ENCODE measurements at regions not wholly inside any gene's neighbourhood (a gene's known extent, or its start where the extent isn't known, plus 50 kb on each side); places are given as distances from the start of the nearest gene placed in this dataset.

DNA sequence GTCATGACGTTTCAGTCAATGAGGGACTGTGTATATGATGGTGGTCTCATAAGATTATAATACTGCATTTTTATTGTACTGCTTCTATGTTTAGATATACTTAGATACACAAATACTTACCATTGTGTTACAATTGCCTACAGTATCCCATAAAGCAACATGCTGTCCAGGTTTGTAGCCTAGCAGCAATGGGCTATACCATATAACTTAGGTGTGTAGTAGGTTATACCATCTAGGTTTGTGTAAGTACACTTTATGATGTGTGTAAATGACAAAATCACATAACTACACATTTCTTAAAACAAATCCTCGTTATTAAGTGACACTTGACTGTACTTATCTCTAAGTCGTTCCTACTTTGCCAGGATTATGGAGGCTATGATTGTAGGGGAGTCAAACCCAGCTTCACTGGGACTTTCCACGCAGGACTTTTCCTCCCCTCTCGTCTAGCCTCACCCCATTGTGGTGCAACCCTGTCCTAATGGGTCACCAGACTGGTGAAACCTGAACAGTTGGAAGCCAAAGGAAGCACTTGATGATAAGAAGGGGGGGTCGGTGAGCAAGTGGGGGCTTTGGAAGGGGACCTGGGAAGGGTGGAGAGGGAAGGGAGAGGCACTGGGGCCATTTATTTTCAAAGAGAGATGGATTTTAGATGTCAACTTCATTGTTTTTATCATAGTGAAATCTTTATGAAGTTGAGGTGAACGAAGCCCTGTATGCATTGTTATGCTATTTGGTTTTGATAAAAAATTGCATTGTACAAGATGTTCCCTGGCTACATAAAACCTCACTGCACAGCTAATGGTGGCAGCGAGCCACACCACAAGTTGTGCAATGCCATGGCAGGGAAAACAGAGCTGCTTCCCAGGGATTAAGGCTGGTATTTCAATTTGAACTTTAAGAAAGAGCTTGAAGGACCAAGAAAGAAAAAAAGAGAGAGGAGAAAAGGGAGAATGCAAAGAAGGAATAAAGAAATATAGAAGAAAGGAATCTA lies 129.1 kb downstream of the EHF start:
- no peak for TF ChIP-seq POLR2AphosphoS5 (IDR thresholded peaks at IDR 0.05; ENCODE audit: low read depth, low read length)
- no peak for TF ChIP-seq POLR2A (IDR thresholded peaks at IDR 0.05; ENCODE audit: low read depth, low read length)
- TF ChIP-seq SPI1 (IDR thresholded peaks at IDR 0.05; ENCODE audit: low read depth, low read length) = no peak
- no peak for TF ChIP-seq TAF1 (IDR thresholded peaks at IDR 0.05; ENCODE audit: low read depth, low read length)
- TF ChIP-seq POU2F2 (IDR thresholded peaks at IDR 0.05; ENCODE audit: low read depth, low read length) = no peak
- no peak for TF ChIP-seq PAX5 (IDR thresholded peaks at IDR 0.05; ENCODE audit: insufficient read depth, low read length, severe bottlenecking)
